ENCODE measurements at regions not wholly inside any gene's neighbourhood (a gene's known extent, or its start where the extent isn't known, plus 50 kb on each side); places are given as distances from the start of the nearest gene placed in this dataset.

DNA sequence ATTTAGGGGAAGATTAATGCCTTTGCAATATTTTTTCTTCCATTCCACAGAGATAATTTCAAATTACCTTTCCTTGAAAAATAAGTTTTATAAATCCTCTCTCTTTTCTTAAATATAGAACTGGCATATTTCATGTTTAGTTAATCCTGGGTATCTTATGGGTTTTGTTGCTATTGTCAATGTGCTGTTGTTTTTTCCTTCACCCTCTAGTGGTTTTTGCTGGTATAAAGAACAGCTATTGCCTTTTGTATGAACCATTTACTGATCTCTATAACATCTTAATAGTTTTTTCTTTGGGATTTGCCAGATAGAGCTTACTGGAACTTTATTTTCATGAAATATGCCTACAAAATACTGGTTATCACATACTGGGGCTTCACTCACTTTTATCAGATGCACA lies 359.6 kb upstream of the DPPA4 start:
- Histone ChIP-seq H3K4me2 (ENCODE audit: low read length) (no peak overlapping the region), H3K9me3 (ENCODE audit: low read length) (no peaks in the 10 kb centered on the region), H3K79me2 (replicated peaks; ENCODE audit: insufficient read depth, low read length) (no peaks in the 10 kb centered on the region), H3F3A (ENCODE audit: insufficient read depth, low read length, poor library complexity, severe bottlenecking) (no peaks in the 10 kb centered on the region), H3K4me3 (ENCODE audit: low read length) (no peak overlapping the region), H3K36me3 (ENCODE audit: insufficient read depth, low read length) (no peaks in the 10 kb centered on the region), H3K9ac (ENCODE audit: low read length) (no peak overlapping the region), H3K9me2 (ENCODE audit: insufficient read depth, low read length) (no peaks in the 10 kb centered on the region), H2AFZ (ENCODE audit: low read depth, low read length) (no peak overlapping the region), H3K27me3 (ENCODE audit: insufficient read depth, low read depth, low read length) (no peaks in the 10 kb centered on the region), H3K27ac (ENCODE audit: low read length) (no peak overlapping the region), H4K20me1 (ENCODE audit: insufficient read depth) (no peaks in the 10 kb centered on the region)
- TF ChIP-seq TAF1 (IDR thresholded peaks at IDR 0.05; ENCODE audit: low read depth) (no peak), SMC3 (conservative IDR thresholded peaks at IDR 0.05; ENCODE audit: poor library complexity) (no peak), MXI1 (conservative IDR thresholded peaks at IDR 0.05; ENCODE audit: poor library complexity, severe bottlenecking) (no peak), EP300 (conservative IDR thresholded peaks at IDR 0.05; ENCODE audit: poor library complexity, severe bottlenecking) (no peak), RAD21 (conservative IDR thresholded peaks at IDR 0.05) (no peak), POLR2AphosphoS5 (IDR thresholded peaks at IDR 0.05) (no peak), EZH2 (IDR thresholded peaks at IDR 0.05; ENCODE audit: borderline replicate concordance, insufficient read depth, low read length, poor library complexity, severe bottlenecking) (no peak)
- TF ChIP-seq, protein P1, sequence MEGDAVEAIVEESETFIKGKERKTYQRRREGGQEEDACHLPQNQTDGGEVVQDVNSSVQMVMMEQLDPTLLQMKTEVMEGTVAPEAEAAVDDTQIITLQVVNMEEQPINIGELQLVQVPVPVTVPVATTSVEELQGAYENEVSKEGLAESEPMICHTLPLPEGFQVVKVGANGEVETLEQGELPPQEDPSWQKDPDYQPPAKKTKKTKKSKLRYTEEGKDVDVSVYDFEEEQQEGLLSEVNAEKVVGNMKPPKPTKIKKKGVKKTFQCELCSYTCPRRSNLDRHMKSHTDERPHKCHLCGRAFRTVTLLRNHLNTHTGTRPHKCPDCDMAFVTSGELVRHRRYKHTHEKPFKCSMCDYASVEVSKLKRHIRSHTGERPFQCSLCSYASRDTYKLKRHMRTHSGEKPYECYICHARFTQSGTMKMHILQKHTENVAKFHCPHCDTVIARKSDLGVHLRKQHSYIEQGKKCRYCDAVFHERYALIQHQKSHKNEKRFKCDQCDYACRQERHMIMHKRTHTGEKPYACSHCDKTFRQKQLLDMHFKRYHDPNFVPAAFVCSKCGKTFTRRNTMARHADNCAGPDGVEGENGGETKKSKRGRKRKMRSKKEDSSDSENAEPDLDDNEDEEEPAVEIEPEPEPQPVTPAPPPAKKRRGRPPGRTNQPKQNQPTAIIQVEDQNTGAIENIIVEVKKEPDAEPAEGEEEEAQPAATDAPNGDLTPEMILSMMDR (IDR thresholded peaks at IDR 0.05; ENCODE audit: poor library complexity, severe bottlenecking): no peak
- TF ChIP-seq, protein P2, sequence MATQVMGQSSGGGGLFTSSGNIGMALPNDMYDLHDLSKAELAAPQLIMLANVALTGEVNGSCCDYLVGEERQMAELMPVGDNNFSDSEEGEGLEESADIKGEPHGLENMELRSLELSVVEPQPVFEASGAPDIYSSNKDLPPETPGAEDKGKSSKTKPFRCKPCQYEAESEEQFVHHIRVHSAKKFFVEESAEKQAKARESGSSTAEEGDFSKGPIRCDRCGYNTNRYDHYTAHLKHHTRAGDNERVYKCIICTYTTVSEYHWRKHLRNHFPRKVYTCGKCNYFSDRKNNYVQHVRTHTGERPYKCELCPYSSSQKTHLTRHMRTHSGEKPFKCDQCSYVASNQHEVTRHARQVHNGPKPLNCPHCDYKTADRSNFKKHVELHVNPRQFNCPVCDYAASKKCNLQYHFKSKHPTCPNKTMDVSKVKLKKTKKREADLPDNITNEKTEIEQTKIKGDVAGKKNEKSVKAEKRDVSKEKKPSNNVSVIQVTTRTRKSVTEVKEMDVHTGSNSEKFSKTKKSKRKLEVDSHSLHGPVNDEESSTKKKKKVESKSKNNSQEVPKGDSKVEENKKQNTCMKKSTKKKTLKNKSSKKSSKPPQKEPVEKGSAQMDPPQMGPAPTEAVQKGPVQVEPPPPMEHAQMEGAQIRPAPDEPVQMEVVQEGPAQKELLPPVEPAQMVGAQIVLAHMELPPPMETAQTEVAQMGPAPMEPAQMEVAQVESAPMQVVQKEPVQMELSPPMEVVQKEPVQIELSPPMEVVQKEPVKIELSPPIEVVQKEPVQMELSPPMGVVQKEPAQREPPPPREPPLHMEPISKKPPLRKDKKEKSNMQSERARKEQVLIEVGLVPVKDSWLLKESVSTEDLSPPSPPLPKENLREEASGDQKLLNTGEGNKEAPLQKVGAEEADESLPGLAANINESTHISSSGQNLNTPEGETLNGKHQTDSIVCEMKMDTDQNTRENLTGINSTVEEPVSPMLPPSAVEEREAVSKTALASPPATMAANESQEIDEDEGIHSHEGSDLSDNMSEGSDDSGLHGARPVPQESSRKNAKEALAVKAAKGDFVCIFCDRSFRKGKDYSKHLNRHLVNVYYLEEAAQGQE (IDR thresholded peaks at IDR 0.05; ENCODE audit: borderline replicate concordance): no peak

DNA sequence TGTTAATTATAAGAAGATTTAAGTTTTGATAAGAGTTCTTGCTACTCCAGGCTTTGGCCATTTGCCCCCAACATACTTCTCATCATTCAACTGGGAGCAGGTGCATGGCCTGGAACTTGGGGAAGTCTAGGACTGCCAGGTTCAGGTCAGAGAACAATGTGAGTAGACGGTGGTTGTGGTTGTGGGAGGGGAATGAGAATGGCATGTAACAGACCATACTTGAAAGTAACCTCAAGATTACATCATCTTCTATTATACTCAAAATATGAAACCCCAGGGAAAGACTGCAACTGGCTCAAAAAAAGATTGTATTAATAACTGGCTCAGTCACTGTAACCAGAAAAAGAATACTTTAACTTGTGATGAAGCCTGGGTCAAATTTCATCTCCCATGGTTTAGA lies 364.9 kb upstream of the DPPA4 start:
- no peak overlapping the region for H3K27ac ChIP-seq (ENCODE audit: low read length)
- H3K27me3 ChIP-seq (ENCODE audit: insufficient read depth, low read depth, low read length): no peaks in the 10 kb centered on the region
- no peaks in the 10 kb centered on the region for H3K9me3 ChIP-seq (ENCODE audit: low read length)
- no peaks in the 10 kb centered on the region for H4K20me1 ChIP-seq (ENCODE audit: insufficient read depth)
- H2AFZ ChIP-seq (ENCODE audit: low read depth, low read length): no peak overlapping the region
- H3K79me2 ChIP-seq (replicated peaks; ENCODE audit: insufficient read depth, low read length): no peaks in the 10 kb centered on the region
- no peaks in the 10 kb centered on the region for H3F3A ChIP-seq (ENCODE audit: insufficient read depth, low read length, poor library complexity, severe bottlenecking)
- no peaks in the 10 kb centered on the region for H3K9me2 ChIP-seq (ENCODE audit: insufficient read depth, low read length)
- no peak overlapping the region for H3K4me3 ChIP-seq (ENCODE audit: low read length)
- H3K9ac ChIP-seq (ENCODE audit: low read length): no peak overlapping the region
- TF ChIP-seq, protein P1 (IDR thresholded peaks at IDR 0.05; ENCODE audit: poor library complexity, severe bottlenecking): no peak
- TF ChIP-seq RAD21 (conservative IDR thresholded peaks at IDR 0.05) (no peak), MXI1 (conservative IDR thresholded peaks at IDR 0.05; ENCODE audit: poor library complexity, severe bottlenecking) (no peak), POLR2AphosphoS5 (IDR thresholded peaks at IDR 0.05) (no peak), EZH2 (IDR thresholded peaks at IDR 0.05; ENCODE audit: borderline replicate concordance, insufficient read depth, low read length, poor library complexity, severe bottlenecking) (no peak), TAF1 (IDR thresholded peaks at IDR 0.05; ENCODE audit: low read depth) (no peak), SMC3 (conservative IDR thresholded peaks at IDR 0.05; ENCODE audit: poor library complexity) (no peak)
- H3K36me3 ChIP-seq (ENCODE audit: insufficient read depth, low read length): no peaks in the 10 kb centered on the region
- no peak overlapping the region for H3K4me2 ChIP-seq (ENCODE audit: low read length)
